ENCODE measurements at regions not wholly inside any gene's neighbourhood (a gene's known extent, or its start where the extent isn't known, plus 50 kb on each side); places are given as distances from the start of the nearest gene placed in this dataset.

DNA sequence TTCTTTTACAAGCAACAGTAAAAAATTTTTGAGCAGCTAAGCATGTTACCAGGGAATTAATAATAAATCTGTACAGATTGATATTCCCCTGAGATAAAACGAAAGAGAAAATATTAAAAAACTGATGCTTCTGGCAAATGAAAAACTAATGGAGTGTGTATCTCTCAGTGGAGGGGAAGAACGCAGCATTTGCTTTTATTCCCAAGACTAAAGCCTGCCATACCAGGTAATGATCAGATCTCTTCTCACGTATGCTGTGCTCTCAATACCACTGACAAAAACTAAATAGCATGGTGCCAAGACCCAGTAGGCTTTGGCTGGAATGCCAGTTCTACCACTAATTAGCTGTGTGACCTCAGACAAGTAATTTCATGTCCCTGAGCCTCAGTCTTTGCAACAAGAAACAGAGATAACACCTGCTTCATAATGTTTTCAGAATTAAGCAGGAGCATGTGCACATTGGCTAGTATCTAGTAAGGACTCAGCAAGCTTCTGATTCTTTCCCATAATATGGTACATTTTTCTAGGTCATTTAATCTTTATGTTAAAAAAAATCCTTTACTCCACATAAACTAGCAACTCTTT lies 179.6 kb downstream of the CENPC start:
- no peaks in the 10 kb centered on the region for H3K36me3 ChIP-seq
- H3K27ac ChIP-seq: no peak overlapping the region
- TF ChIP-seq POLR2A (IDR thresholded peaks at IDR 0.05) (no peak), POLR2AphosphoS5 (IDR thresholded peaks at IDR 0.05) (no peak)
- TF ChIP-seq, protein P1, sequence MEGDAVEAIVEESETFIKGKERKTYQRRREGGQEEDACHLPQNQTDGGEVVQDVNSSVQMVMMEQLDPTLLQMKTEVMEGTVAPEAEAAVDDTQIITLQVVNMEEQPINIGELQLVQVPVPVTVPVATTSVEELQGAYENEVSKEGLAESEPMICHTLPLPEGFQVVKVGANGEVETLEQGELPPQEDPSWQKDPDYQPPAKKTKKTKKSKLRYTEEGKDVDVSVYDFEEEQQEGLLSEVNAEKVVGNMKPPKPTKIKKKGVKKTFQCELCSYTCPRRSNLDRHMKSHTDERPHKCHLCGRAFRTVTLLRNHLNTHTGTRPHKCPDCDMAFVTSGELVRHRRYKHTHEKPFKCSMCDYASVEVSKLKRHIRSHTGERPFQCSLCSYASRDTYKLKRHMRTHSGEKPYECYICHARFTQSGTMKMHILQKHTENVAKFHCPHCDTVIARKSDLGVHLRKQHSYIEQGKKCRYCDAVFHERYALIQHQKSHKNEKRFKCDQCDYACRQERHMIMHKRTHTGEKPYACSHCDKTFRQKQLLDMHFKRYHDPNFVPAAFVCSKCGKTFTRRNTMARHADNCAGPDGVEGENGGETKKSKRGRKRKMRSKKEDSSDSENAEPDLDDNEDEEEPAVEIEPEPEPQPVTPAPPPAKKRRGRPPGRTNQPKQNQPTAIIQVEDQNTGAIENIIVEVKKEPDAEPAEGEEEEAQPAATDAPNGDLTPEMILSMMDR (IDR thresholded peaks at IDR 0.05 in 8 of 11, conservative IDR thresholded peaks at IDR 0.05 in 3 of 11): no peak
- H3K27me3 ChIP-seq (replicated peaks in 1 of 7): peaks cover 0 to 4% (median 0%) of the 10 kb centered on the region in 7 donors
- intact Hi-C loops (cut with DNase I; ENCODE audit: low total_unique reads): no loop called here
- H3K9me3 ChIP-seq: peaks cover 0 to 30% (median 22%) of the 10 kb centered on the region in 8 donors
- WGBS, 5 donors: 70 to 81% (median 76%) methylated on average over 3 of the region's 3 CpGs
- H3K4me1 ChIP-seq: no peaks in the 10 kb centered on the region
- DNase-seq: no peak
- H3K4me3 ChIP-seq: no peak overlapping the region

DNA sequence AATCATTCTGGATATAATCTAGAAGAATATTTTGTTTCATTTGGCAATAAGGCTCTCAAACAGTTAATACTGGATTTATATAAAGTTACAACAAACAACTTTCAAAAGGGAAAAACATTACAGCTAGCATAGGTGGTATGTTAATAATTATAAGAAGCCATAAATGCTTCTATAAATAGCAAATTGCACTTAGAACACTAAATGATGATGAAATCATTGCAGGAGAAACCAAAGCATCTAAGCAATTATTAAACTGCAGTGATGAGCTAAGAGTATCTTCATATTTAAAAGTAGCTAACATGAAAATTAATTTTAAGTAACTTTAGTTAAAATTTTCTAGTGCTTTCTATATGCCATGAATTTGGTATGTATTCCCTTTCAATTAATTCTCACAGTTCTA lies 189.5 kb downstream of the CENPC start:
- H3K9me3 ChIP-seq: peaks cover 0 to 8% (median 2%) of the 10 kb centered on the region in 8 donors
- H3K4me3 ChIP-seq: no peak overlapping the region
- no peaks in the 10 kb centered on the region for H3K4me1 ChIP-seq
- intact Hi-C loops (cut with DNase I; ENCODE audit: low total_unique reads): no loop called here
- DNase-seq: no peak
- no peaks in the 10 kb centered on the region for H3K27me3 ChIP-seq (replicated peaks in 1 of 7)
- H3K27ac ChIP-seq: no peak overlapping the region
- TF ChIP-seq, protein P1 (IDR thresholded peaks at IDR 0.05 in 8 of 11, conservative IDR thresholded peaks at IDR 0.05 in 3 of 11): no peak
- TF ChIP-seq POLR2AphosphoS5 (IDR thresholded peaks at IDR 0.05): no peak
- no peaks in the 10 kb centered on the region for H3K36me3 ChIP-seq

DNA sequence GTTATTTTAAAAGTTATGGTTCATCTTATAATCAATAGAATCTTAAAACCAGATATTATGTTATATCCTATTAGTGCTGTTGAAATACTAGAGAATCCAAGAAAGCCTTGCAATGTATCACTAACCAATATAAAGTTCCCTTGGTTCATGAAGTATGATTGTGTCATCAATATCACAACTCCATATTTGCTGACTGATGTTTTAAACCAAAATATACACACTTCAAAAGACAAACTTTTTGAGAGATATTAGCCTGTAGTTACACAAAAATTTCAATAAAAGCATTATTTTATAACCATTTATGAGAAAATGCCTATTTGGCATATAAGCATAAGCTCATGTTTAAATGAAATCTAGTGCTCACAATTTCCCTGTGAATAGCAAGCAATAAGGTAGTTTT lies 198.6 kb downstream of the CENPC start:
- Histone ChIP-seq H3K36me3 (no peaks in the 10 kb centered on the region), H3K27me3 (replicated peaks in 1 of 7) (no peaks in the 10 kb centered on the region), H3K4me1 (no peaks in the 10 kb centered on the region), H3K9me3 (no peaks in the 10 kb centered on the region), H3K27ac (no peak overlapping the region), H3K4me3 (no peak overlapping the region)
- TF ChIP-seq, protein P1 (IDR thresholded peaks at IDR 0.05 in 8 of 11, conservative IDR thresholded peaks at IDR 0.05 in 3 of 11): no peak
- no peak for TF ChIP-seq POLR2A (IDR thresholded peaks at IDR 0.05)
- TF ChIP-seq POLR2AphosphoS5 (IDR thresholded peaks at IDR 0.05): no peak
- DNase-seq: no peak
- intact Hi-C loops (cut with DNase I; ENCODE audit: low total_unique reads): no loop called here

DNA sequence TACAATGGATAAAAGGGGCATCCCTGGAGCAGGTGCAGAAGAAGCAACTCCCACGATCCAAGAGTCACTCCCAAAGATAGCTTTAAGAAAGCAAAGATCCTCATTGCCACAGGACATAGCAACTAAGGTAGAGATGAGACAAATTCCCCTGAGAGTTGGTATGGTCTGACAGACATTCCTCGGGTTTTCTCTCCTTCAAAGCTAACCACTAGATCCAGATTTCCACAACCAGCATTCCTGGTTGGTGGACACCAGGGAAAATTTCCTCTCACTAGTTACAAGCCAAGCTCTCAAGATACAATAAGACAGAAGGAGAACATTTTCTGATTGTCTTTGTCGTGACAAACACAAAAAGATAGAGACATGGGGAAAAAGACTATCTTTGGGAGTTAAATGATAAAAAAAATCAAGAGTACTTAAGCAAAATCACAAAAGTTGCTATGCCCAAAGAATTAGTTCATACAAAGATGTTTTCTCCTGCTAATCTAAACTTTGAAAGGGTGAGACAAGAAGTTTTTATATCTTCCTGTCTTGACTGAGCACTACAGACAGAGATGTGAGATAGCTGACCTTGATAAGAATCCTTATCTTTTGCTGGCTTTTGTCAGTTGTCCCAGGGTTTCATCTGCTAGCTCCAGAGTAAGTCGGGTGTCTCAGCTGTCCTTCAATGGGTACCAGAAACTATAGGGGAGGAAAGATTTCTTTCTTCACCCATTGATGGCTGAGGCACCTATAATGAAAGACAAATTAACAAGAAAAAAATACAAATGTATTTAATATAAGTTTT lies 200.5 kb downstream of the CENPC start:
- WGBS, 5 donors: 56 to 75% (median 69%) methylated on average over 4 of the region's 4 CpGs
- intact Hi-C loops (cut with DNase I; ENCODE audit: low total_unique reads): no loop called here

More for the DNA sequence above, 200.5 kb downstream of the CENPC start:
- H3K9me3 ChIP-seq: no peaks in the 10 kb centered on the region
- no peaks in the 10 kb centered on the region for H3K36me3 ChIP-seq
- TF ChIP-seq, protein P1 (IDR thresholded peaks at IDR 0.05 in 8 of 11, conservative IDR thresholded peaks at IDR 0.05 in 3 of 11): no peak
- TF ChIP-seq POLR2AphosphoS5 (IDR thresholded peaks at IDR 0.05) (no peak), POLR2A (IDR thresholded peaks at IDR 0.05) (no peak)
- H3K27ac ChIP-seq: no peak overlapping the region
- H3K27me3 ChIP-seq (replicated peaks in 1 of 7): no peaks in the 10 kb centered on the region
- no peak overlapping the region for H3K4me3 ChIP-seq
- DNase-seq: no peak
- no peaks in the 10 kb centered on the region for H3K4me1 ChIP-seq
